Activated CD4-positive, alpha-beta T cell treated with anti-CD3 and anti-CD28 coated beads for 36 hours (primary cell): ENCODE measurements at regions not wholly inside any gene's neighbourhood (a gene's known extent, or its start where the extent isn't known, plus 50 kb on each side); places are given as distances from the start of the nearest gene placed in this dataset.
"Not testable (repeated sequence)": the region's sequence is repeated elsewhere in the genome, so short reads cannot be mapped to it uniquely, and the experiment has no call there.

Experiments used
- ATAC-seq: fragments of 200-7000 bp; cut with Tn5 transposase; one replicate; pipeline ENCODE4 v1.10.0; 2021; ENCODE audit warnings: mild to moderate bottlenecking, moderate library complexity
- CTCF ChIA-PET: fragments of 350-600 bp; sonication (Branson Sonifier 250); formaldehyde crosslinking; loops from one replicate; lab custom pipeline; 2021; ENCODE audit warnings: antibody characterized with exemption; lab: Charles Lee
- POLR2A ChIA-PET: fragments of 350-600 bp; sonication (Branson Sonifier 250); formaldehyde crosslinking; loops from one replicate; lab custom pipeline; 2021; ENCODE audit warnings: antibody characterized with exemption, inconsistent platforms; lab: Charles Lee
- DNase-seq: peaks from one replicate; pipeline ENCODE4 v3.0.0-alpha.2; 2020
- H3K27ac Mint-ChIP-seq: one replicate; pipeline ENCODE4 v1.8.0; 2021; ENCODE audit warnings: mixed read lengths
- H3K27me3 Mint-ChIP-seq: one replicate; pipeline ENCODE4 v1.8.0; 2021; ENCODE audit warnings: mixed read lengths
- H3K36me3 Mint-ChIP-seq: one replicate; pipeline ENCODE4 v1.8.0; 2021; ENCODE audit warnings: low read depth, mixed read lengths
- H3K4me1 Mint-ChIP-seq: one replicate; pipeline ENCODE4 v1.8.0; 2021; ENCODE audit warnings: mixed read lengths
- H3K4me3 Mint-ChIP-seq: one replicate; pipeline ENCODE4 v1.8.0; 2021; ENCODE audit warnings: mild to moderate bottlenecking, moderate library complexity, mixed read lengths
- H3K9me3 Mint-ChIP-seq: one replicate; pipeline ENCODE4 v1.8.0; 2021; ENCODE audit warnings: low read depth, mixed read lengths
- intact Hi-C, 2 experiments: fragments of 100-400 bp; cut with DNase I in 1 of 2; cut with micrococcal nuclease in 1 of 2; formaldehyde crosslinking; loops; one replicate each; pipeline versions ENCODE4 v1.14.2 to v1.15.1; 2022 to 2024; cut with DNase I, micrococcal nuclease

DNA sequence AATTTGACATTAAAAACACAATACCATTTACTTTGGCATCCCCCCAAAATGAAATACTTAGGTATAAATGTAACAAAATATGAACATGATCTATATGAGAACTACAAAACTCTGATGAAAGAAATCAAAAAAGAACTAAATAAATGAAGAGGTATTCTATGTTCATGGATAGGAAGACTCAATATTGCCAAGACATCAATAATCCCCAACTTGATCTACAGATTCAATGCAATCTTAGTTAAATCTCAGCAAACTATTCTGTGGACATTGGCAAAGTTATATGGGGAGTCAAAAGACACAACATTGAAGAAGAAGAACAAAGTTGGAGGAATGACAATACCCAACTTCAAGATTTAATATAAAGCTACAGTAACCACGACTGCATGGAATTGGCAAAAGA is 145.2 kb upstream of the HEY2 start:
- H3K27me3 Mint-ChIP-seq, result peaks cover 8% of the 10 kb centered on the region
- no peak overlapping the region for H3K27ac Mint-ChIP-seq
- no peaks in the 10 kb centered on the region for H3K4me1 Mint-ChIP-seq
- no peaks in the 10 kb centered on the region for H3K36me3 Mint-ChIP-seq
- H3K9me3 Mint-ChIP-seq, result no peaks in the 10 kb centered on the region
- POLR2A ChIA-PET, result no interaction called here
- CTCF ChIA-PET, result no interaction called here
- intact Hi-C loops, result no loop called here
- no peak for ATAC-seq
- no peak for DNase-seq
- H3K4me3 Mint-ChIP-seq, result no peak overlapping the region

DNA sequence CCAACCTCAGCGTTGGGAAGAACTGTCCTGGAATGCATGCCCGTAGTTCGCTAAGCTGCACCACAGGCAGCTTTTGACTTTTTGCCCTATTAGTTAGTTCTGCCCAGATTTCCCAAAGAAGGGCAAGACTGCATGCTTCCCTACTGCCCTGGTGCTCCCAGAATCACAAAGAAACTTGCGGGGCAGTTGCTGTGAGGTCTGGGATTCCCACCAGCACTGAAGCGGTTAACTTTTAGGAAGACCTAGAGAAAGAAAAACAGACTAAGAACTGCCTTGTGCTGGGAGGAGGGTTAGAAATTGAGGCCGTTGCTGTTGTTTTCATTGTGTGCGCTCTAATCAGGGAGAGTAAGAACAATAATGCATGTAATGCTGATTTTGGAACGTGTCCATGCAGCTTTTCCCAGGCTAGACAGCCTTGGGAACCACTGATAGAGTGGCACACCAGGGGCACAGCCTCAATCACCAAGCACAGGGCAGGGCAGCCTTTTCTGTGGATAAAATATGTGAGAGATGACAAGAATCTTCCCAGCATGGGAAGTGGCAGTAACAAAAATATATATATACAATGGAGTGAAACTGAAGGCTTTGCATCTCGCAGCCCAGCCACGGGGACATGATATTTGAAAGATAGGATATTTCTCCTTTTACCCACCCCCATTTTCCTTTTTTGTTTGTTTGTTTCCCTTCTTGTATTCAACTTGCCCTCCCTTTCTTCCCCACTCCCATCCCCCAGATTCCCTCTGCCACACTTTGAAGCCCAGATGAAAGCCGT is 137.7 kb upstream of the HEY2 start:
- CTCF ChIA-PET, result no interaction called here
- Mint-ChIP-seq H3K4me1 (no peaks in the 10 kb centered on the region), H3K36me3 (no peaks in the 10 kb centered on the region), H3K9me3 (no peaks in the 10 kb centered on the region), H3K27me3 (peaks cover 6% of the 10 kb centered on the region), H3K4me3 (no peak overlapping the region), H3K27ac (no peak overlapping the region)
- DNase-seq (no peak), ATAC-seq (no peak)
- POLR2A ChIA-PET, result no interaction called here
- intact Hi-C loops, result no loop called here

DNA sequence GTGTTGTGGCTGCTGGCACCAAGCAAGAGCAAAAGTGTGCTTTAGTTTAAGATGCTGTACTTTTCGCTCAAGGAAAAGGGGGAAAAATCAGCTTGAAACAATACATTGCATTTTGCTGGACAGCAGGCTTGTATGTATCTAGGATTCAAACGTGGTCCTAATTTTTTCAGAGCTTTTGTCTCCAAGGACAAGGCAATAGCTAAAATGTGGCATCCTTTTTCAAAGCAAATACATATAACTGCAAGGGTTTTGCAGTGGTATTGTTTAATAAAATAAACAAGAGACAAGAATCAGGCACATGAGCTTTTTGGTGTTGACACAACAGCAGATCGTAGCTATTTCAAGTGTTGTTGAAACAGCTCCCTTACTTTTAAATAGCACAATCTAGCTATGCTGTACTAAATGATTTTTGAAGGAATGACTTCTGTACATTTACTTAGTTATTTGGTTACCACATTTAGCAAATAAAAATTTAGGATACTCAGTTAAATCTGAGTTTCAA is 137.0 kb upstream of the HEY2 start:
- ATAC-seq, result no peak
- ChIA-PET POLR2A (no interaction called here), CTCF (no interaction called here)
- H3K27me3 Mint-ChIP-seq, result peaks cover 6% of the 10 kb centered on the region
- no peaks in the 10 kb centered on the region for H3K9me3 Mint-ChIP-seq
- H3K4me1 Mint-ChIP-seq, result no peaks in the 10 kb centered on the region
- H3K4me3 Mint-ChIP-seq, result no peak overlapping the region
- no peaks in the 10 kb centered on the region for H3K36me3 Mint-ChIP-seq
- DNase-seq, result no peak
- H3K27ac Mint-ChIP-seq, result no peak overlapping the region
- intact Hi-C loops, result no loop called here

DNA sequence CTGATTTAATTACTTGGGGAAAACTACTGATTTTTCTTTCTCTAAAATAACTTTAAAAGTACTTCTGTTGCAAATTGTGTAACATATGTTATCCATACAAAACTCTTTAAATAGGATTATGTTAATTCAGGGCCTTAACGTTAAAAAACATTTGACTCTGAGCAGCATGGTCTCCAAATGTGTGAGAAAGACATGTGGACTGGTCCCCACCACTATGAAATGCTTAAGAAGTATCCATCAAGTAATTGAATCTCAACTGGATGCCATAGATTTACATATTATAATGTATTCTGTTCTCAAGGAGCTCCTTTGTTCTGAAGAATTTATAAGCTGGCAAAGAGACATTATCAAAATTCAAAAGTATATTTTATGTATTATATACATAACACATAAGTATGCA is 130.8 kb upstream of the HEY2 start:
- intact Hi-C loops, result no loop called here
- DNase-seq (no peak), ATAC-seq (no peak)
- H3K4me3 Mint-ChIP-seq, result no peak overlapping the region
- no peak overlapping the region for H3K27ac Mint-ChIP-seq
- ChIA-PET POLR2A (no interaction called here), CTCF (no interaction called here)
- no peaks in the 10 kb centered on the region for H3K9me3 Mint-ChIP-seq
- H3K27me3 Mint-ChIP-seq, result peaks cover 11% of the 10 kb centered on the region
- no peaks in the 10 kb centered on the region for H3K4me1 Mint-ChIP-seq
- H3K36me3 Mint-ChIP-seq, result no peaks in the 10 kb centered on the region

DNA sequence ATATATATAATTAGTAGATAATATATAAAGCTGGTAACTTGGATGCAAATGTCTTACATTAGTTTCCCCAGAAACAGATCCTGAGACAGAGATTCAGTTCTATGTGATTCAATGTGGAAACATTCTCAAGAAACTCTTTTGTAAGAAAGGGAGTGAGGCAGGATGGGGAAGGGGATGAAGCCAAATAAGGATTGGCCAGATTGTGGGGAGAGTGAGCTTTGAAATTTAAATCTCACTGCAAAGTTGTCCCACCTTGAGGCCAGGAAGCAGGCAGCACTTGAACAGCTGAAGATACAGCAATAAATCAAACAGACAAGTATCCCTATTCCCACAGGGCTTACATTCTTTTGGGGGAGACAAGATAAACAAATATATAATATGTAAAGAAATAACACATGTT is 126.3 kb upstream of the HEY2 start:
- peaks cover 11% of the 10 kb centered on the region for H3K27me3 Mint-ChIP-seq
- H3K27ac Mint-ChIP-seq, result no peak overlapping the region
- no peak overlapping the region for H3K4me3 Mint-ChIP-seq
- intact Hi-C loops, result no loop called here
- CTCF ChIA-PET, result no interaction called here
- no peak for ATAC-seq
- no peaks in the 10 kb centered on the region for H3K36me3 Mint-ChIP-seq
- no peaks in the 10 kb centered on the region for H3K4me1 Mint-ChIP-seq
- H3K9me3 Mint-ChIP-seq, result no peaks in the 10 kb centered on the region
- POLR2A ChIA-PET, result no interaction called here
- DNase-seq, result no peak

DNA sequence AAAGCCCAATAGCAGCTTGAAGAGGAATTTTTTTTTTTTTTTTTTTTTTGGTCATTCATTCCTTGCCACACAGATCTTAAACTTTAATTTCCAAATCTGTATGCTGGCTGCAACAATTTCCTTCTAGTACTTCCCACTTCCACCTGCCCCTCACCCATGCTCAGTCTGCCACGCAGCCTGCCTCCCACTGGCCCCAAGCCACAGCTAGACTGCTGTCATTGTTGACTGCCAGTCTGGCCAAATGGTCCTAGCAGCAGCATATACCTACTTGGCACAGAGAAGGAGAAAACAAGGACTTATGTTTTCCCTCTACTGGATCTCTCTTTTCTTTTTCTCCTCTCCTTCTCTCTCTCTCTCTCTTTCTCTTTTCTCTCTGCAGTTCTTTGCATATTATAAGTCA is 118.3 kb upstream of the HEY2 start:
- POLR2A ChIA-PET, result no interaction called here
- no peaks in the 10 kb centered on the region for H3K36me3 Mint-ChIP-seq
- H3K4me1 Mint-ChIP-seq, result no peaks in the 10 kb centered on the region
- H3K4me3 Mint-ChIP-seq, result no peak overlapping the region
- peaks cover 7% of the 10 kb centered on the region for H3K27me3 Mint-ChIP-seq
- intact Hi-C loops, result no loop called here
- no peak for DNase-seq
- ATAC-seq, result no peak
- H3K9me3 Mint-ChIP-seq, result no peaks in the 10 kb centered on the region
- no peak overlapping the region for H3K27ac Mint-ChIP-seq
- CTCF ChIA-PET, result no interaction called here

DNA sequence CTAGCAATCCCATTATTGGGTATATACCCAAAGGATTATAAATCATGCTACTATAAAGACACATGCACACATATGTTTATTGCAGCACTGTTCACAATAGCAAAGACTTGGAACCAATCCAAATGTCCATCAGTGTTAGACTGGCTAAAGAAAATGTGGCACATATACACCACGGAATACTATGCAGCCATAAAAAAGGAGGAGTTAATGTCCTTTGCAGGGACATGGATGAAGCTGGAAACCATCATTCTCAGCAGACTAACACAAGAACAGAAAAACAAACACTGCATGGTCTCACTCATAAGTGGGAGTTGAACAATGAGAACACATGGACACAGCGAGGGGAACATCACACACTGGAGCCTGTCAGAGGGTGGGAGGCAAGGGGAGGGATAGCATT is 113.4 kb upstream of the HEY2 start:
- intact Hi-C loops, POLR2A ChIA-PET, H3K27ac Mint-ChIP-seq, H3K4me3 Mint-ChIP-seq, DNase-seq, CTCF ChIA-PET, H3K9me3 Mint-ChIP-seq, H3K4me1 Mint-ChIP-seq, ATAC-seq, H3K36me3 Mint-ChIP-seq, H3K27me3 Mint-ChIP-seq: not testable (repeated sequence)

DNA sequence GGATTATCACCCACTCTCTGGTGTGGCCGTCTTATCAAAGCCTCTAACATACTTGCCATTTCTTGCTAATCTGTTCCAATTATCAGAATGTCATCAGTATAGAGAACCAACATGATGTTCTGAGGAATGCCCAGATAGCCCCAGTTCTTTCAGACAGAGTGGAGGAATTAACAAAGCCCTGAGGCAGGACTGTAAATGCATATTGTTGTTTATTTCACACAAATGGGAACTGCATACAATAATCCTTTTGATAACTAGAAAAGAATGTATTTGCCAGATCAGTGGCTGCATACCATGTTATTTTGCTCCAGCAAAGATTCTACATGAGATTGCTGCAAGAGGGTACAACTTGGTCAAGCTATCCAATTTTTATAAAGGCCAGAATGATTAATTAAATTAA is 112.8 kb upstream of the HEY2 start:
- no peaks in the 10 kb centered on the region for H3K36me3 Mint-ChIP-seq
- no peaks in the 10 kb centered on the region for H3K9me3 Mint-ChIP-seq
- no peak overlapping the region for H3K4me3 Mint-ChIP-seq
- ChIA-PET CTCF (no interaction called here), POLR2A (no interaction called here)
- no peak for DNase-seq
- H3K27me3 Mint-ChIP-seq, result peaks cover 4% of the 10 kb centered on the region
- intact Hi-C loops, result no loop called here
- H3K27ac Mint-ChIP-seq, result no peak overlapping the region
- no peak for ATAC-seq
- no peaks in the 10 kb centered on the region for H3K4me1 Mint-ChIP-seq

DNA sequence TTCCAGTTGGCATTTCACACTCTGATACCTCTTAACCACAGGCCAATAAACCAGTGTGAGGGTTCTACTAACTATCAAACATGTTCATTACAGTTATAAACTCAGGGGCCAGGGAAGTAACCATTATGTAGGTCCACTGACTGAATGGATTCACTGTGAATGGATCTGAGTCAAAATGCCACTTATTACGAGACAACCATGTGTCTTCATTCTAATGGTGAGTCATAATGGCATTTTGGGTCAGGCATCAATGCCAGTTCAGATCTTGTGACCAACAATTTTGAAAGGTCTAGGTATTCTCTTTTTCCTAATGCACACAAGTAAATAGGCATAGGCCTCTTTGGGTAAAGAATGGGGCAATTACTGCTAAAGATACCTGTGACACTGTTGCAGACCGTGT is 112.2 kb upstream of the HEY2 start:
- Mint-ChIP-seq H3K4me1 (no peaks in the 10 kb centered on the region), H3K9me3 (no peaks in the 10 kb centered on the region), H3K27me3 (peaks cover 5% of the 10 kb centered on the region), H3K36me3 (no peaks in the 10 kb centered on the region), H3K27ac (no peak overlapping the region), H3K4me3 (no peak overlapping the region)
- ChIA-PET POLR2A (no interaction called here), CTCF (no interaction called here)
- DNase-seq, result no peak
- no peak for ATAC-seq
- intact Hi-C loops, result no loop called here

DNA sequence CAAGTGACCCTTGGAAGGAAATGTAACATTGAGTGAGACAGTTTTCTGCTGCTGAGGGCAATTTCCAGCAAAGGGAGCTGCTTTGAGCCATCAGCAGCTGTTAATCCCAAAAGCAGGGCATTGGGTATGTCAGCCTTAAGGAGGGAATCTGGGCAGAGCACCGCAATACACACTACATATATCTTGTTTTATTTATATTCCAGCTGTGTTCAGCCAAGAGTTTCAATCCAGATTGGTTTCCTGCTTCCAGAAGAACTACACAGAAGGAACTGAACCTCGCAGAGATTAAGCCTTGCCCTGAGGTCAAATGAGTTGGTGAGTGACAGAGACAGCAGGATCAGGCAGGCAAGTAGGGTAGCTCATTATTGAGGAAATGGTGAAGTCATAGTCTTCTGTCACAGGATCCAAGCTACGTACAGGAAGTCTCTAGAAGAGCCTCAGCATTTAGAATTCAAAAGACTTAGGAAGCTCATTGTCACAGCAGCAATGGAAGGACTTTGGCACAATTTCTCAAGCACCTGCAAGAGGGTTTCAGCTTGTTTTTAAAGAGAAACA is 109.9 kb upstream of the HEY2 start:
- no peaks in the 10 kb centered on the region for H3K36me3 Mint-ChIP-seq
- POLR2A ChIA-PET, result no interaction called here

DNA sequence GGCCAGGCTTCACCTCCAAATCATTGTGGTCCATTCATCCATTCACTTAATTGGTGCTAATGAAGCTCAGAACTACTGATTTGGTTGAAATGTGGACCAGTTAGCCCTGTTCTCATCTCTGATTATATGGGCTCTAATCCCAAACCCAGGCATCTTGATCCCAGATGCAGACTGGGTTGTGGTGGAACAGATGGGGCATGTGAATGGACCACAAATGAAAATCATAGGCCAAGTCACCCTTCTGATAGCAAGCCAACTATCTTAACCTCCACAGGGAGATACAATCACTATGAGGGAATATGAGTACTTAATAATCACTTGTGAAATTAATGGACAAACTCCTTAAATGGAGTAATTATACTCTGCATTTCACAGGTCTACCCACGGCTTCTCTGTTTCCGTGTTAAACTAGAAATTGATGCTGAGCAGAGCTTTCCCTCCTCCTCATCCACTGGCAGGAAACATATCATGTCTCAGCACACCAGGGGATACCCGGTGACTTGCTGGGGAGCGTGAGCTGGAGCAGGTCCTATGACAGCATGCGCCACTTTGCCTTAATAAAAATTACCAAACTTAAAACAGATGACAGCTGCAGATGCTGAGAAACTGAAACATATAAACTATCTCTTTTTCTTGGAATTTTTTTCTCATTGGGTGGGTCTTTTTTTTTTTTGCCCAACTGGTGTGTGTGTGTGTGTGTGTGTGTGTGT is 108.8 kb upstream of the HEY2 start:
- Mint-ChIP-seq H3K4me1 (no peaks in the 10 kb centered on the region), H3K9me3 (no peaks in the 10 kb centered on the region), H3K27me3 (peaks cover 7% of the 10 kb centered on the region), H3K4me3 (no peak overlapping the region), H3K36me3 (no peaks in the 10 kb centered on the region), H3K27ac (no peak overlapping the region)
- ChIA-PET POLR2A (no interaction called here), CTCF (no interaction called here)
- intact Hi-C loops, result loop anchor here in 1 of 2 experiments (10.0 kb wide), 1 partner anchor 334 kb away; no protein-coding TSS in a partner anchor
- ATAC-seq (no peak), DNase-seq (no peak)

More for the DNA sequence above, 109.9 kb upstream of the HEY2 start:
- H3K4me3 Mint-ChIP-seq, result no peak overlapping the region
- ATAC-seq (no peak), DNase-seq (no peak)
- H3K27ac Mint-ChIP-seq, result no peak overlapping the region
- no peaks in the 10 kb centered on the region for H3K4me1 Mint-ChIP-seq
- peaks cover 5% of the 10 kb centered on the region for H3K27me3 Mint-ChIP-seq
- intact Hi-C loops, result loop anchor here in 1 of 2 experiments (10.0 kb wide), 1 partner anchor 335 kb away; no protein-coding TSS in a partner anchor
- CTCF ChIA-PET, result no interaction called here
- no peaks in the 10 kb centered on the region for H3K9me3 Mint-ChIP-seq
